ENCODE measurements at regions not wholly inside any gene's neighbourhood (a gene's known extent, or its start where the extent isn't known, plus 50 kb on each side); places are given as distances from the start of the nearest gene placed in this dataset.
A peak's percentile ranks its signal among the peaks of the same experiment; 100 is the strongest.

DNA sequence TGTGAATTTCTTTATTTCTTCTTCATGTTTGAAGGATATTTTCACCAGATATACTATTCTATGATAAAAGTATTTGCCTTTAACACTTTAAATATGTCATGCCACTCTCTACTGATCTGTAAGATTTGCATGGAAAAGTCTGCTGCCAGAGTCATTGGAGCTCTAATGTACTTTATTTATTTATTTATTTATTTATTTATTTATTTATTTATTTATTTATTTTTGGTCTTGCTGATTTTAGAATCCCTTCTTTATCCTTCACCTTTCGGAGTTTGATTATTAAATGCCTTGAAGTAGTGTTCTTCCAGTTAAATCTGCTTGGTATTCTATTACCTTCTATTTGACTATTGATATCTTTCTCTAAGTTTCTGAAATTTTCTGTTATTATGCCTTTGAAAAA, 1669.6 kb downstream of the OTOL1 start:
- WGBS, 2 donors = 23 to 78% methylated on average over 1 of the region's 1 CpG
- H3K4me3 ChIP-seq = no peak overlapping the region
- no peaks in the 10 kb centered on the region for H3K27me3 ChIP-seq
- H3K9me3 ChIP-seq = peaks cover 0 to 4% (median 0%) of the 10 kb centered on the region in 4 donors
- no peaks in the 10 kb centered on the region for H3K36me3 ChIP-seq
- H3K27ac ChIP-seq = no peak overlapping the region
- ATAC-seq (ENCODE audit: low FRiP score in 2 of 2) (no peak), DNase-seq (no peak)
- no peaks in the 10 kb centered on the region for H3K4me1 ChIP-seq
- no peak for TF ChIP-seq EP300 (IDR thresholded peaks at IDR 0.05)
- no peak for TF ChIP-seq POLR2A (IDR thresholded peaks at IDR 0.05)
- TF ChIP-seq, protein P1, sequence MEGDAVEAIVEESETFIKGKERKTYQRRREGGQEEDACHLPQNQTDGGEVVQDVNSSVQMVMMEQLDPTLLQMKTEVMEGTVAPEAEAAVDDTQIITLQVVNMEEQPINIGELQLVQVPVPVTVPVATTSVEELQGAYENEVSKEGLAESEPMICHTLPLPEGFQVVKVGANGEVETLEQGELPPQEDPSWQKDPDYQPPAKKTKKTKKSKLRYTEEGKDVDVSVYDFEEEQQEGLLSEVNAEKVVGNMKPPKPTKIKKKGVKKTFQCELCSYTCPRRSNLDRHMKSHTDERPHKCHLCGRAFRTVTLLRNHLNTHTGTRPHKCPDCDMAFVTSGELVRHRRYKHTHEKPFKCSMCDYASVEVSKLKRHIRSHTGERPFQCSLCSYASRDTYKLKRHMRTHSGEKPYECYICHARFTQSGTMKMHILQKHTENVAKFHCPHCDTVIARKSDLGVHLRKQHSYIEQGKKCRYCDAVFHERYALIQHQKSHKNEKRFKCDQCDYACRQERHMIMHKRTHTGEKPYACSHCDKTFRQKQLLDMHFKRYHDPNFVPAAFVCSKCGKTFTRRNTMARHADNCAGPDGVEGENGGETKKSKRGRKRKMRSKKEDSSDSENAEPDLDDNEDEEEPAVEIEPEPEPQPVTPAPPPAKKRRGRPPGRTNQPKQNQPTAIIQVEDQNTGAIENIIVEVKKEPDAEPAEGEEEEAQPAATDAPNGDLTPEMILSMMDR (IDR thresholded peaks at IDR 0.05) = no peak
- no peak for TF ChIP-seq POLR2AphosphoS5 (IDR thresholded peaks at IDR 0.05)

- WGBS, 2 donors = 63 to 67% methylated on average over 2 of the region's 2 CpGs
- DNase-seq (no peak), ATAC-seq (ENCODE audit: low FRiP score in 2 of 2) (no peak)
- Histone ChIP-seq H3K9me3 (no peaks in the 10 kb centered on the region), H3K27me3 (no peaks in the 10 kb centered on the region), H3K36me3 (no peaks in the 10 kb centered on the region), H3K4me3 (no peak overlapping the region), H3K4me1 (no peaks in the 10 kb centered on the region), H3K27ac (no peak overlapping the region)
- TF ChIP-seq POLR2AphosphoS5 (IDR thresholded peaks at IDR 0.05) = no peak
- no peak for TF ChIP-seq EP300 (IDR thresholded peaks at IDR 0.05)
- TF ChIP-seq, protein P1 (IDR thresholded peaks at IDR 0.05) = no peak
- TF ChIP-seq POLR2A (IDR thresholded peaks at IDR 0.05) = no peak
These were observed 1662.7 kb downstream of the OTOL1 start for GRCh38 chr3:163159306-163159705.

- H3K4me3 ChIP-seq = no peak overlapping the region
- H3K27ac ChIP-seq = no peak overlapping the region
- H3K27me3 ChIP-seq = no peaks in the 10 kb centered on the region
- H3K9me3 ChIP-seq = no peaks in the 10 kb centered on the region
- WGBS, 2 donors = 67 to 79% methylated on average over 4 of the region's 4 CpGs
- no peaks in the 10 kb centered on the region for H3K36me3 ChIP-seq
- ATAC-seq (ENCODE audit: low FRiP score in 2 of 2) (no peak), DNase-seq (no peak)
- TF ChIP-seq POLR2AphosphoS5 (IDR thresholded peaks at IDR 0.05) (no peak), POLR2A (IDR thresholded peaks at IDR 0.05) (no peak), EP300 (IDR thresholded peaks at IDR 0.05) (no peak)
- TF ChIP-seq, protein P1 (IDR thresholded peaks at IDR 0.05) = no peak
- H3K4me1 ChIP-seq = no peaks in the 10 kb centered on the region
These were observed 1643.0 kb downstream of the OTOL1 start for GRCh38 chr3:163139600-163139999.

DNA sequence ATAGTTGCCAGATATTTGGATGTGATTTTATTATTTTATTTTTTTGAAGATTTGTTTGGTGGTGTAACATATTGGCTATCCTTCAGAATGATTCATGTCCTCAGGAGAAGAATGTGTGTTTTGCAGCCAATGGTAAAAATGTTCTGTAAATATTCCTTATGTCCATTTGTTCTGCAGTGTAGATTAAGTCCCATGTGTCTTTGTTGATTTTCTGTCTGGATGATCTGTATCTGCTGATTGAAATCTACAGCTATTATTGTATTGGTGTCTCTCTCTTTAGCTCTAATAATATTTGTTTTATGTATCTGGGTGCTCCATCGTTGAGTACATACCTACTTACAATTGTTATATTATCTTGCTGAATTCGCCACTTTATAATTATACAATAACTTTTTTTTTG, 1641.7 kb downstream of the OTOL1 start:
- Histone ChIP-seq H3K4me3 (no peak overlapping the region), H3K4me1 (no peaks in the 10 kb centered on the region), H3K27me3 (no peaks in the 10 kb centered on the region), H3K27ac (no peak overlapping the region), H3K9me3 (no peaks in the 10 kb centered on the region), H3K36me3 (no peaks in the 10 kb centered on the region)
- ATAC-seq (ENCODE audit: low FRiP score in 2 of 2) (no peak), DNase-seq (no peak)
- no peak for TF ChIP-seq POLR2A (IDR thresholded peaks at IDR 0.05)
- no peak for TF ChIP-seq EP300 (IDR thresholded peaks at IDR 0.05)
- TF ChIP-seq POLR2AphosphoS5 (IDR thresholded peaks at IDR 0.05) = no peak
- TF ChIP-seq, protein P1 (IDR thresholded peaks at IDR 0.05) = no peak
- WGBS, 2 donors = 84 to 92% methylated on average over 2 of the region's 2 CpGs

DNA sequence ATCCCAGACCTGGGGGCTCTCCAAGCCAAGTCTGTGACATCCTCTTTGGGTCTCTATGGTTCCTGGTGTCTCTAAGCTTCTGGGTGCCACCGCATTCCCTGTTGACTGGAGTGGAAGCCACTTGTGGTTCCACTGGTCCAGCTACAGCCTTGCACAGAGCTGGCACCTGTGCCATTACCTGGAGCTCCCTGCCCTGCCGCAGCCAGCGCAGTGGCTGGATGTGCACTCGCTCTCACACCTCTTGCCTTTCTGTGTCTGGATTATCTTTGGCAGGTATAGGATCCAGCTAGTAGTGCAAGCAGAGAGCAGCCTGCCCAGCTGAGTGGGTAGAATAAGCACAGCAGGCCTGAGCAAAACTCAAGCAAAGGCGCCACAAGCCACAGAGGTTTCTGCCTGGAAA, 1635.5 kb downstream of the OTOL1 start:
- peak in 1 of 2 donors; percentile 40 for DNase-seq
- Histone ChIP-seq H3K27me3 (no peaks in the 10 kb centered on the region), H3K4me3 (no peak overlapping the region), H3K36me3 (no peaks in the 10 kb centered on the region), H3K9me3 (peaks cover 0 to 6% (median 0%) of the 10 kb centered on the region in 4 donors), H3K4me1 (no peaks in the 10 kb centered on the region), H3K27ac (no peak overlapping the region)
- 90 to 93% methylated on average over 4 to 5 of the region's 5 CpGs for WGBS, 2 donors
- no peak for ATAC-seq (ENCODE audit: low FRiP score in 2 of 2)
- TF ChIP-seq, protein P1 (IDR thresholded peaks at IDR 0.05) = no peak
- TF ChIP-seq POLR2AphosphoS5 (IDR thresholded peaks at IDR 0.05) (no peak), EP300 (IDR thresholded peaks at IDR 0.05) (no peak), POLR2A (IDR thresholded peaks at IDR 0.05) (no peak)
